NCI-H2029 treated with DMSO at 0.1 percent for 48 hours (cell line): ENCODE measurements at regions not wholly inside any gene's neighbourhood (a gene's known extent, or its start where the extent isn't known, plus 50 kb on each side); places are given as distances from the start of the nearest gene placed in this dataset.
"Not testable (repeated sequence)": the region's sequence is repeated elsewhere in the genome, so short reads cannot be mapped to it uniquely, and the experiment has no call there.

ENCODE experiments used
- DNase-seq: peaks from one replicate; lab custom pipeline; 2025; lab: John Stamatoyannopoulos, UW

- no peak for DNase-seq
Observed at GRCh38 chrX:40887476-40887875, 152.1 kb upstream of the MED14 start.

GRCh38 chrX:40891798-40892197 is 156.5 kb upstream of the MED14 start:
- no peak for DNase-seq

GRCh38 chrX:40893251-40893910 is 158.0 kb upstream of the MED14 start:
- DNase-seq = no peak

GRCh38 chrX:40895246-40895645 is 159.9 kb upstream of the MED14 start:
- no peak for DNase-seq

GRCh38 chrX:40897718-40898270 is 162.5 kb upstream of the MED14 start:
- no peak for DNase-seq

GRCh38 chrX:40904739-40905138 is 169.4 kb upstream of the MED14 start:
- not testable (repeated sequence) for DNase-seq

GRCh38 chrX:40908026-40908425 is 172.7 kb upstream of the MED14 start:
- no peak for DNase-seq

GRCh38 chrX:40908857-40909475 is 173.6 kb upstream of the MED14 start:
- DNase-seq = no peak

GRCh38 chrX:40912166-40912565 is 173.1 kb upstream of the USP9X start:
- DNase-seq = no peak

- DNase-seq = no peak
Observed at GRCh38 chrX:40912576-40912975, 172.7 kb upstream of the USP9X start.

GRCh38 chrX:40920351-40920750 is 164.9 kb upstream of the USP9X start:
- no peak for DNase-seq

GRCh38 chrX:40922307-40922706 is 162.9 kb upstream of the USP9X start:
- DNase-seq = no peak

- not testable (repeated sequence) for DNase-seq
Observed at GRCh38 chrX:40926739-40927427, 158.4 kb upstream of the USP9X start.

GRCh38 chrX:40928076-40928475 is 157.2 kb upstream of the USP9X start:
- no peak for DNase-seq

GRCh38 chrX:40931921-40932320 is 153.3 kb upstream of the USP9X start:
- no peak for DNase-seq

GRCh38 chrX:40933132-40933705 is 152.0 kb upstream of the USP9X start:
- DNase-seq = no peak

GRCh38 chrX:40933706-40934425 is 151.4 kb upstream of the USP9X start:
- no peak for DNase-seq

GRCh38 chrX:40936827-40937226 is 148.4 kb upstream of the USP9X start:
- no peak for DNase-seq

GRCh38 chrX:40938423-40938822 is 146.8 kb upstream of the USP9X start:
- no peak for DNase-seq

GRCh38 chrX:40943093-40943641 is 142.1 kb upstream of the USP9X start:
- DNase-seq = no peak

- DNase-seq = no peak
Observed at GRCh38 chrX:40945361-40945713, 139.9 kb upstream of the USP9X start.

GRCh38 chrX:40947276-40947675 is 138.0 kb upstream of the USP9X start:
- no peak for DNase-seq
